Left cardiac atrium (tissue), 4 donors: ENCODE measurements at regions not wholly inside any gene's neighbourhood (a gene's known extent, or its start where the extent isn't known, plus 50 kb on each side); places are given as distances from the start of the nearest gene placed in this dataset.

Experiments
- ATAC-seq, 2 donors: fragments of 200-7000 bp; cut with Tn5 transposase; one replicate each; pipeline ENCODE4 v1.9.1; 2020; ENCODE audit warnings: mild to moderate bottlenecking in 2 of 2, moderate library complexity in 2 of 2
- DNase-seq: peaks from one replicate; pipeline ENCODE4 v3.0.0-alpha.2; 2020
- intact Hi-C, 2 donors: fragments of 100-400 bp; cut with DNase I; formaldehyde crosslinking; loops; one replicate each; pipeline versions ENCODE4 v1.14.1 to v1.15.1; 2022 to 2023
- donor health status: DM: no; HTN: yes; CAD: no.
- donor health status: DM: no; HTN: yes; CAD: no; lungs with severe emphysema.
- donor health status: DM: yes; HTN: yes; CAD: no.
- donor health status: Dilated cardiomyopathy.

DNA sequence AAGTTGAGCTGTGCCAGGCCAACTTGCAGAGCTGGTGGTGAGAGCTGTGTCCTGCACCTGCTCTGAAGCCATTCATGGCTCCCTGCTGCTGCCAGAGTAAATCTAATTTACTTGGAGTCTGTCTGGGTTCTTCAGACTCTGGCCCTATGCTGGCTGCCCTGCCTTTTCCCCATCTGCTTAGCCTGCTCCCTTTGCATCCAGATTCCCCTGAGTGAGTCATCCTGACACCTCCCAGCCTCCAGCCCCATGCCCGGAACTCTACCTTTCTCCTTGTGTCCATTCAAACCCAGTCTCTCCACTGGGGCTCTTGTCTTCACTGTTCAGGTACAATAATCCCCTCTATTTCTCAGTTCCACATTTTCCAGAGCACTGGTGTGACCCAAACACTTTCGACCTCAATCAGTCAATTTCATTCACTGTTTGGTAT is 434.4 kb upstream of the ZMIZ1 start:
- ATAC-seq, result peak; percentile 14 to 89
- intact Hi-C loops, result no loop called here
- peak; percentile 38 for DNase-seq

DNA sequence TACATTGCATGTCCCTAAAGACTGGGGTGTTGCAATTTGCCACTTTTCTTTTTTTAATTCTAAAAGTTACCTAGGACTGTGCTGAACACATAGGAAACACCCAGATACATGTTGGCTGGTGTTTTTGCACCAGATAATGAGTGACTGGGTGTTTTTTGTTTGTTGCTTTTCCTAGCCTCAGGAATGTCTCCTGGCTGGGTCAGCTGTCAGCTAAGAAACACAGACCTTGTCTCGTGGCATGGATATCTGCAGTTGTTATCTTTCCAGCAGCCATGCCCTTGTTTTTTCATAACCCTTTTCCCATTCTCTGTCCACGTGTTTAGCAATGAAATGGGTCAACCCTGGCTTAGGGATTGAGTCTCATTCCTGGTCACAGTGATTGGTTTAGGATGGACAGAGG is 433.9 kb upstream of the ZMIZ1 start:
- intact Hi-C loops, result no loop called here
- DNase-seq, result no peak
- ATAC-seq, result peak; percentile 64 to 71

GRCh38 chr10:78639629-78640028 is 429.1 kb upstream of the ZMIZ1 start:
- DNase-seq (no peak), ATAC-seq (no peak)
- intact Hi-C loops, result no loop called here

GRCh38 chr10:78640796-78641636 is 427.8 kb upstream of the ZMIZ1 start:
- DNase-seq (no peak), ATAC-seq (peak in 1 of 2 donors; percentile 52)
- intact Hi-C loops, result no loop called here

DNA sequence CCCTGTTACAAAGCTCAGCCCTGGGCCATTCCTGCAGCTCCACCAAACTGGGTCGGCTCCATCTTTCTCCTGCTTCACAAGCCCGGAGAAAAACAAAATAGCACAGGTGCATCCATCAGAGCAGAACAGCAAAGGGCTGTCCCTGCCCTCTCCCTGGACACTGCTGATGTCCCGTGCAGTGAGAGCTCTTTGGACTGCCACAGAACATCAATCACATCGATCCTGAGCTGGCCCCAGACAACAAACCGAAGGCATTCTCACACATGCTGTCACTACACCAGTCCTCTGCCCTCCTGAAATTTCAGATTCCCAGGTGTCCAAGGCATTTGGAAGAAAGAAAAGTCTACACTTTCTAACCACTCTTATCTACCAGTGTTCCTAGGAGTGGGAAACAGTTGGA is 427.1 kb upstream of the ZMIZ1 start:
- intact Hi-C loops, result no loop called here
- no peak for ATAC-seq
- DNase-seq, result no peak

DNA sequence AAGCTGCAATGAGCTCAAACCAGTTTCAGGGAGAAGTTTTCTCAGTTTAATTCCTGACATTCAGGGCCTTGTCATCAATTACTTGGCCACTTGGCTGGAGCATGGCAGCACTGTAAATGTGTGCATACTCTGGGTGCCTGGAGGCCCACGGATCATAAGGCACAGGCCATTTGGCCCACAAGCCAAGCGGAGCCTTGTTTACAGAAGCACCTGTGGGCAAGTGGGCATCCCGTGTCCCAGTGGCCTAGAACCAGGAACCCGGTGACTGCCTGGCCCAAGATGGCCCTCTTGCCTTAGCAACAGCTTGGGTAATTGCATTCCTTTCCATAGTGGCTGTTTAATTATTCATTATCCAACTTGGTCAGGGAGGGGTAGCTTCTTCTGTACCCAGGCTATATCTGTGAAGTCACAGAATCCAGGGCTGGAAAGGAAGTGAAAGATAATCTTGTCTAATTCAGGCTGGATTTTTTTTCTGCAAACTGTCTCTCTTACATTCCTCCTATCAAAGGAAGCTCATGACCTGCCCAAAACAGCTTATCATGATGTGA is 426.4 kb upstream of the ZMIZ1 start:
- intact Hi-C loops, result no loop called here
- DNase-seq, result no peak
- ATAC-seq, result no peak

GRCh38 chr10:78643513-78643912 is 425.3 kb upstream of the ZMIZ1 start:
- intact Hi-C loops, result no loop called here
- DNase-seq (no peak), ATAC-seq (no peak)

GRCh38 chr10:78644550-78644949 is 424.2 kb upstream of the ZMIZ1 start:
- intact Hi-C loops, result no loop called here
- ATAC-seq (no peak), DNase-seq (no peak)

DNA sequence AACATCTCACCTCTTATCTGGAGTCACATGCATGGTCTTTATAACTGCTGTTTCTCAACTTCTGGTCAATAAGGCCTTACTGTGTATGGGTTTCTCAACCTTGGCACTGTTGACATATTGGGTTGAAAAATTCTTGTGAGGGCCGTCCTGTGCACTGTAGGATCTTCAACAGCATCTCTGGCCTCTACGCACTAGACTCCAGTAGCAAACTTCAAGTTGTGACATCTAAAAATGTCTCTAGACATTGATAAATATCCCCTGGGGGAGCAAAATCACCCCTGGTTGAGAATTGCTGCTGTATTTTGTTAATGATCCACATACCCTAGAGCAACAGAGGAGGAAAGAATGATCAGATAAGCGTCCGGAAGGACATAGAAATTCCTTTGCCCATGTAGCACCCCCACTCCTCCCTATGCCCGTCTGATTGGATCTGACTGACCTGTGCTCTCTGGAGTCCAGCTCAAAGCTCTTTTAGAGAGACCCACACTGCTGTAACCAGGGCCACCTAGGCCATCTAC is 423.5 kb upstream of the ZMIZ1 start:
- ATAC-seq (no peak), DNase-seq (no peak)
- intact Hi-C loops, result no loop called here

- DNase-seq, result no peak
- no peak for ATAC-seq
- intact Hi-C loops, result no loop called here
Measured at GRCh38 chr10:78645975-78646374, 422.8 kb upstream of the ZMIZ1 start.

- intact Hi-C loops, result no loop called here
- ATAC-seq, result peak in 1 of 2 donors; percentile 12
- no peak for DNase-seq
Measured at GRCh38 chr10:78648256-78648860, 420.4 kb upstream of the ZMIZ1 start.

DNA sequence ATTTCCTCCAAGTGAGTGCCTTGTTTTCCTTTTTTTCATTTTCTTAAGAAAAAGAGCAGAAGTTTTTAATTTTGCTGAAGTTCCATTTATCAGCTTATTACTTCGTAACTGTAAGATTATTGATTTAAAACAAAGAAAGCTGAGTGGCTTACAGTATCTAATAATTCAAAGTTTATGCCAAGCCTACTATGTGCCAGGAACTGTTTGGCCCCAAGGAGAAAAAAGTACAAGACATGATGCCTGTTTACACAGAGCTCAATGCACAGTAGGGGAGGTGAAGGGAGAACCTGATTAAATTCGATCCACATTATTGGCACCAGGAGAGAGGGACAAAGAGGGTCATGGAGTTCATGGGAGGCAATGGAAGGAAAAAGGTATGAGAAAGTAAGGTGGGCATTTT is 419.3 kb upstream of the ZMIZ1 start:
- ATAC-seq (no peak), DNase-seq (no peak)
- intact Hi-C loops, result no loop called here

GRCh38 chr10:78650122-78650521 is 418.6 kb upstream of the ZMIZ1 start:
- intact Hi-C loops, result loop anchor here (10.0 kb wide), 2 partner anchors 595 to 605 kb away; no protein-coding TSS in a partner anchor
- ATAC-seq, result peak in 1 of 2 donors; percentile 27
- no peak for DNase-seq

DNA sequence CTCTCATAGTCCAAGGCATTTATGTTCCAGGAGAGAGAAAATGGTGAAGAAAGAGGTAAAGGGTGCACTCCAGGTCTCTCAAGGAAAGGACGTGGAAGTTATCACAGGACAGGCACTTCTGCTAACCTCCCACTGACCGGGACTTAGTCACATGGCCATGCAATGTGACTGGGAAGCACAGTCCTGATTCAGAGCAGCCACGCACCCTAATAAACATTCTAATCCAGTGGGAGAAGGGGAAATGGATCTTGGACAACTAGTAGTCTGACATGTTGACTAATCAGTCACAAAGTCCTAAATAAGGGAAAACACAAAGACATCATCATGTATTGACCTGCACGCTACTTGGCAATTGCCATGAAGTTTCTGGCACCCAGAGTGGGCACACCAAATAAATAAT is 417.5 kb upstream of the ZMIZ1 start:
- DNase-seq (no peak), ATAC-seq (no peak)
- intact Hi-C loops, result loop anchor here (10.0 kb wide), 2 partner anchors 596 to 606 kb away; no protein-coding TSS in a partner anchor

DNA sequence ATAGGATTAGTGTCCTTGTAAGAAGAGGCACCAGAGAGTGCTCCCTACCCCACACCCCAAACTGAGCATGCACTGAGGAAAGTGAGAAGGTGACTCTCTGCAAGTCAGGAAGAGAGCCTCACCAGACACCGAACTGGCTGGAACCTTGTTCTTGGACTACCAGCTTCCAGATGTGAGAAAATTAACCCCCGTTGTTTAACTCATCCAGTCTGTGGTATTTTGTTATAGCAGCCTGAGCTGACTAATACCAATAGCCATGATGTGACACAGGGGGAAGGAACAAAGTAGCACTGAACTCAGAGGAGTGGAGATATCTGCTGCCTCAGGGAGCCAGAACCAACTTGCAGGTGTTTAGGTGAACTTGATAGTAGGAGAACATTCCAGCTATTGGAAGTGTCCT is 415.2 kb upstream of the ZMIZ1 start:
- ATAC-seq (no peak), DNase-seq (no peak)
- intact Hi-C loops, result loop anchor here (10.0 kb wide), 2 partner anchors 599 to 609 kb away; no protein-coding TSS in a partner anchor

DNA sequence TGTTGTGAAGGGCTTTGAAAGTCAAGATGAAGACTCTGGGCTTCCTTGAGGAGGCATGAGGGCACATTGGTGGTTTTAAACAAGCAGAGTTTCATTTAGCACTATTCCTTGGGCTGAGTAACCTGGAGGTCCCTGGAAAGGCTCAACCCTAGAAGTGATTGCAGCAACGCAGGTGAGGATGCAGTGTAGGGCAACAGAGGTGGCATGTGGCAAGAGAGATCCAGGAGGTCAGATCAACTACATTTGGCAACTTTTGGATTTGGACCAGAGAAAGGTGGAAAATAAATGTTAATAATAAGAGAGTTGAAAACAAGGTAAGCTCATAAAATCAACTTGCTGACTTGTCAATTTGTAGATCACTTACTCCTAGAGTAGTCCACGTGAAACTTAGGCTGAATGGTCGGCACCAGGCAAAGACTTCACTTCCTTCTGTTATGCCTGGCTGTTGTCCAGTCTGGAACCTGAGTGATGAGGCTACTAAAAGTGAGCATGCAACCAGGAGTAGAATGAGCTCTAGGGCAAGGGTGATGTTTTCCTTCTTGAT is 414.6 kb upstream of the ZMIZ1 start:
- ATAC-seq (no peak), DNase-seq (no peak)
- intact Hi-C loops, result loop anchor here (10.0 kb wide), 2 partner anchors 599 to 609 kb away; no protein-coding TSS in a partner anchor

DNA sequence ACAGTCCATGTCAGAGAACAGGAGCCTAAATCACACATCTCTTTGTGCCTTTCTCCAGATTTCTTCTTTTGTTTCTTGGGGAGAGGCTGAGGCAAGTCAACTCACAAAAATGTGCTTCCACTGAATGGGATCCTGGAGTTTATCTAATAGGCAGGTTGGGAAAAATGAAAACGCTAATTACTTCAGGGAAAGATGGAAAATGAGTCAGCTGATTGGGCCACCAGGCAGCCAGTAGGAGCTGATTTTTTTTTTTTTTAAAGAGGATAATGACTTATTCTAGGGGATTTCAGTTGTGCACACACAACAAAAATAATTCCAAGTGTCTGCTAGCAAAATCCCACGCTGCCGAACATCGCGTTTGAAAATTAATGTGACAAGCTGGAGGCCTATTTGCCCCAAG is 412.8 kb upstream of the ZMIZ1 start:
- intact Hi-C loops, result loop anchor here (2.0 to 10.0 kb wide), 3 partner anchors 445 to 611 kb away; no protein-coding TSS in a partner anchor

DNA sequence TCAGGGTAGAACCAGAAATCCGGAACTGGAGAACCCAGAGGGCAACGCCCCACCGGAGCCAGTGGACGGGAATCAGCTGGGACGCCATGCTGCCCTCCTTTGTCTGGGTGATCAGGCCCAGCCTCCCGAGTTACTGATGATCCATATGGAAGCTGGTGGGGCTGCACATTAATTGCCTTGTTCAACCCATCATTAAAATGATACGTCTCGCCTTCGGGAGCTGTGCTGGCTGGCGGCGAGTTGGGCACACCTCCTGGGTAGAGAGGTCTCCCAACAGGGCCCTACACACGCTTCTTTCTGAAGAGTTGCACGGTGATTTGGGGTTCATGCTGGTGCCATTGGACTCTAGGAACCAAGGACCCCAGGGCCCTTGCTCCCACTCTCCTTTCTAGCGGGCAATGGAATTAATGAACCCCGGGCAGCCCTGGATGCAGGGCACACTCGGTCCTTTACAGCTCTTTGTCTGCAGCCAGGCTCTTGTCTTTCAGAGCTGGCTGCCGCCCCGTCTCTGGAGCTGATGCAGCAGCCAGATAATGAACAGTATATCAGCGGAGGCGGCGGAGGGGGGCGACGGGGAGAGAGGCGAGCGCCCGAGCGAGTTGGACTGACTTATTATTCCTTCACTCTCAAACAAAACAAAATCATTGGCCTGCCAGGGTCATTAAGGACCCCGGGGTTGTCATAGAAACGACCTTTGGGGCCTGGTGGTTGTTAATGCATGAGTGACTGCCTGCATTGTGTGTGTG is 412.2 kb upstream of the ZMIZ1 start:
- ATAC-seq (peak; percentile 36 to 39), DNase-seq (peak; percentile 33)
- intact Hi-C loops, result loop anchor here (2.0 to 10.0 kb wide), 3 partner anchors 446 to 612 kb away; no protein-coding TSS in a partner anchor

More for the DNA sequence above, 412.8 kb upstream of the ZMIZ1 start:
- ATAC-seq (no peak), DNase-seq (no peak)
